Cerebellar cortex (tissue), 1 donor: ENCODE measurements at regions not wholly inside any gene's neighbourhood (a gene's known extent, or its start where the extent isn't known, plus 50 kb on each side); places are given as distances from the start of the nearest gene placed in this dataset.

Experiments
- DNase-seq: peaks from one replicate; pipeline ENCODE4 v3.0.0-alpha.2; 2015; ENCODE audit warnings: low spot score

GRCh38 chr5:175765858-175766257, 105.5 kb upstream of the CPLX2 start:
- DNase-seq, result no peak

- DNase-seq, result no peak
Observed at GRCh38 chr5:175766963-175767362, 104.4 kb upstream of the CPLX2 start.

- DNase-seq, result peak; percentile 33
Observed at GRCh38 chr5:175772747-175773533, 98.4 kb upstream of the CPLX2 start.

GRCh38 chr5:175773534-175774070, 97.8 kb upstream of the CPLX2 start:
- DNase-seq, result no peak

- DNase-seq, result no peak
Observed at GRCh38 chr5:175775416-175775815, 96.0 kb upstream of the CPLX2 start.

GRCh38 chr5:175778951-175779503, 92.4 kb upstream of the CPLX2 start:
- DNase-seq, result peak; percentile 98

GRCh38 chr5:175783739-175784138, 87.6 kb upstream of the CPLX2 start:
- no peak for DNase-seq

GRCh38 chr5:175784230-175784629, 87.1 kb upstream of the CPLX2 start:
- no peak for DNase-seq

- no peak for DNase-seq
Observed at GRCh38 chr5:175785681-175786080, 85.7 kb upstream of the CPLX2 start.

- no peak for DNase-seq
Observed at GRCh38 chr5:175788155-175788787, 83.1 kb upstream of the CPLX2 start.

GRCh38 chr5:175789670-175790069, 81.7 kb upstream of the CPLX2 start:
- no peak for DNase-seq

GRCh38 chr5:175790796-175791195, 80.6 kb upstream of the CPLX2 start:
- no peak for DNase-seq

GRCh38 chr5:175795959-175796358, 75.4 kb upstream of the CPLX2 start:
- DNase-seq, result no peak

- peak; percentile 53 for DNase-seq
Observed at GRCh38 chr5:175796536-175797499, 74.6 kb upstream of the CPLX2 start.

GRCh38 chr5:175797521-175798038, 73.8 kb upstream of the CPLX2 start:
- peak; percentile 81 for DNase-seq

GRCh38 chr5:175798626-175799025, 72.8 kb upstream of the CPLX2 start:
- no peak for DNase-seq

GRCh38 chr5:175800656-175801081, 70.7 kb upstream of the CPLX2 start:
- peak; percentile 66 for DNase-seq

GRCh38 chr5:175802361-175802760, 69.0 kb upstream of the CPLX2 start:
- no peak for DNase-seq

- DNase-seq, result no peak
Observed at GRCh38 chr5:175803254-175803653, 68.1 kb upstream of the CPLX2 start.

- peak; percentile 87 for DNase-seq
Observed at GRCh38 chr5:175803736-175804454, 67.5 kb upstream of the CPLX2 start.
